IMR-90 (cell line): ENCODE measurements at regions not wholly inside any gene's neighbourhood (a gene's known extent, or its start where the extent isn't known, plus 50 kb on each side); places are given as distances from the start of the nearest gene placed in this dataset.

Experiments
- ATAC-seq: fragments of 200-7000 bp; cut with Tn5 transposase; 2 replicates; pipeline ENCODE4 v1.9.1; 2020; ENCODE audit warnings: low read depth, mild to moderate bottlenecking, moderate library complexity
- BruUV-seq: library from RNA; stranded (reverse); fragments of 400-500 nt; replicated peaks from 2 replicates; lab custom pipeline; 2021; lab: Mats Ljungman, UMichigan
- CTCF ChIA-PET: fragments of 300-600 bp; formaldehyde crosslinking; extraction: SDS; loops from one replicate; lab custom pipeline; 2021; ENCODE audit warnings: antibody characterized with exemption; lab: Yijun Ruan, JAX
- POLR2A ChIA-PET: fragments of 300-600 bp; sonication (Branson Sonifier 250); formaldehyde crosslinking; loops from one replicate; lab custom pipeline; 2022; ENCODE audit warnings: antibody characterized with exemption; ENCODE audit not compliant: unreplicated experiment; lab: Charles Lee
- DNase-seq: peaks from one replicate; pipeline ENCODE4 v3.0.0; 2013
- H2AFZ ChIP-seq: replicated peaks from 2 replicates; pipeline ENCODE3; 2013; ENCODE audit warnings: low read length, mild to moderate bottlenecking; ENCODE audit not compliant: poor library complexity
- H2AK5ac ChIP-seq: 2 replicates; pipeline ENCODE4 v1.6.1; 2013; ENCODE audit warnings: low read depth, low read length, inconsistent platforms
- H2AK9ac ChIP-seq: replicated peaks from 2 replicates; pipeline ENCODE3; 2013; ENCODE audit warnings: mild to moderate bottlenecking, low read depth, low read length, moderate library complexity; ENCODE audit not compliant: poor library complexity
- H2BK120ac ChIP-seq: 2 replicates; pipeline ENCODE4 v1.6.1; 2013; ENCODE audit warnings: low read depth, low read length, inconsistent platforms
- H2BK15ac ChIP-seq: 3 replicates; pipeline ENCODE4 v1.6.1; 2013; ENCODE audit warnings: low read depth, low read length, inconsistent platforms
- H2BK20ac ChIP-seq: 2 replicates; pipeline ENCODE4 v1.6.1; 2013; ENCODE audit warnings: low read depth, mild to moderate bottlenecking, inconsistent platforms, low read length, moderate library complexity
- H2BK5ac ChIP-seq: 2 replicates; pipeline ENCODE4 v1.6.1; 2013; ENCODE audit warnings: mild to moderate bottlenecking, low read depth, low read length, inconsistent platforms; ENCODE audit not compliant: poor library complexity, severe bottlenecking
- H3K14ac ChIP-seq: replicated peaks from 2 replicates; pipeline ENCODE4 v1.6.1; 2013; ENCODE audit warnings: low read depth, low read length, inconsistent platforms
- H3K18ac ChIP-seq: 2 replicates; pipeline ENCODE4 v1.6.1; 2013; ENCODE audit warnings: low read depth, low read length, control low read depth
- H3K23ac ChIP-seq: 2 replicates; pipeline ENCODE4 v1.6.1; 2013; ENCODE audit warnings: low read depth, low read length, inconsistent platforms
- H3K27ac ChIP-seq: 2 replicates; pipeline ENCODE4 v1.5.1; 2013; ENCODE audit warnings: mild to moderate bottlenecking, control low read depth, low read length; ENCODE audit not compliant: insufficient read depth
- H3K27me3 ChIP-seq: 2 replicates; pipeline ENCODE4 v1.6.1; 2013; ENCODE audit warnings: low read length; ENCODE audit not compliant: control insufficient read depth, insufficient read depth
- H3K36me3 ChIP-seq: 2 replicates; pipeline ENCODE4 v1.6.1; 2013; ENCODE audit warnings: low read length, mixed read lengths; ENCODE audit not compliant: control insufficient read depth, insufficient read depth
- H3K4ac ChIP-seq: 2 replicates; pipeline ENCODE4 v1.6.1; 2013; ENCODE audit warnings: low read depth, low read length, inconsistent platforms
- H3K4me1 ChIP-seq: 2 replicates; pipeline ENCODE4 v1.6.1; 2013; ENCODE audit warnings: low read length, mixed read lengths; ENCODE audit not compliant: control insufficient read depth, insufficient read depth
- H3K4me2 ChIP-seq: 2 replicates; pipeline ENCODE4 v1.6.1; 2013; ENCODE audit warnings: low read depth, mild to moderate bottlenecking, control low read depth, low read length, moderate library complexity
- H3K4me3 ChIP-seq: 2 replicates; pipeline ENCODE4 v1.5.1; 2013; ENCODE audit warnings: low read depth, mild to moderate bottlenecking, control low read depth, low read length, moderate library complexity; ENCODE audit not compliant: insufficient read depth
- H3K56ac ChIP-seq: 2 replicates; pipeline ENCODE4 v1.6.1; 2013; ENCODE audit warnings: low read length, inconsistent platforms; ENCODE audit not compliant: insufficient read depth; ENCODE audit errors: extremely low read depth
- H3K79me1 ChIP-seq, 2 experiments: 2 replicates each; pipeline ENCODE4 v1.6.1; 2013; ENCODE audit warnings: low read length in 2 of 2, inconsistent platforms in 1 of 2, low read depth in 1 of 2
- H3K9ac ChIP-seq: 2 replicates; pipeline ENCODE4 v1.6.1; 2013; ENCODE audit warnings: low read depth, low read length, control low read depth
- H3K9me1 ChIP-seq: 2 replicates; pipeline ENCODE4 v1.6.1; 2013; ENCODE audit warnings: low read length, inconsistent platforms; ENCODE audit not compliant: insufficient read depth
- H3K9me3 ChIP-seq: 2 replicates; pipeline ENCODE4 v1.6.1; 2013; ENCODE audit warnings: low read length; ENCODE audit not compliant: control insufficient read depth, insufficient read depth
- H4K20me1 ChIP-seq: 2 replicates; pipeline ENCODE4 v1.6.1; 2013; ENCODE audit warnings: low read length, inconsistent platforms; ENCODE audit not compliant: insufficient read depth
- H4K5ac ChIP-seq: 2 replicates; pipeline ENCODE4 v1.6.1; 2013; ENCODE audit warnings: mild to moderate bottlenecking, low read depth, low read length, control low read depth
- H4K8ac ChIP-seq, 2 experiments: 2 replicates each; pipeline ENCODE4 v1.6.1; 2013; ENCODE audit warnings: low read depth in 2 of 2, low read length in 2 of 2, control low read depth in 1 of 2, inconsistent platforms in 1 of 2
- H4K91ac ChIP-seq: 2 replicates; pipeline ENCODE4 v1.6.1; 2013; ENCODE audit warnings: low read depth, low read length, inconsistent platforms; ENCODE audit not compliant: insufficient read depth
- BHLHE40 ChIP-seq: fragments of 150-350 bp; IDR thresholded peaks from 2 replicates; pipeline ENCODE4 v1.6.1; 2016; ENCODE audit warnings: mild to moderate bottlenecking, low read depth, low read length
- CEBPB ChIP-seq: IDR thresholded peaks from 2 replicates; pipeline ENCODE4 v1.6.1; 2012; ENCODE audit warnings: low read depth, low read length, improper control_type of control experiment
- CHD1 ChIP-seq: IDR thresholded peaks from 2 replicates; pipeline ENCODE4 v1.6.1; 2012; ENCODE audit warnings: low read depth, low read length, improper control_type of control experiment
- CTCF ChIP-seq: conservative IDR thresholded peaks from 2 replicates; pipeline ENCODE4 v1.5.1; 2012; ENCODE audit warnings: mild to moderate bottlenecking, low read depth, low read length, improper control_type of control experiment
- ELK1 ChIP-seq: fragments of 150-350 bp; IDR thresholded peaks from 2 replicates; pipeline ENCODE4 v1.6.1; 2016; ENCODE audit warnings: low read depth, mild to moderate bottlenecking, low read length, moderate library complexity, borderline replicate concordance
- FOS ChIP-seq: fragments of 150-350 bp; IDR thresholded peaks from 2 replicates; pipeline ENCODE4 v1.6.1; 2016; ENCODE audit warnings: low read depth, low read length
- MAFK ChIP-seq: IDR thresholded peaks from 2 replicates; pipeline ENCODE4 v1.6.1; 2012; ENCODE audit warnings: low read depth, low read length, improper control_type of control experiment
- MAZ ChIP-seq: IDR thresholded peaks from 2 replicates; pipeline ENCODE4 v1.6.1; 2012; ENCODE audit warnings: low read depth, mild to moderate bottlenecking, low read length, improper control_type of control experiment, moderate library complexity, borderline replicate concordance
- MXI1 ChIP-seq: IDR thresholded peaks from 2 replicates; pipeline ENCODE4 v1.6.1; 2012; ENCODE audit warnings: low read depth, mild to moderate bottlenecking, low read length, moderate library complexity, borderline replicate concordance
- NFE2L2 ChIP-seq: fragments of 150-350 bp; IDR thresholded peaks from 2 replicates; pipeline ENCODE4 v1.6.1; 2016; ENCODE audit warnings: low read depth, mild to moderate bottlenecking, low read length
- POLR2A ChIP-seq: IDR thresholded peaks from 2 replicates; pipeline ENCODE4 v1.6.1; 2012; ENCODE audit warnings: mild to moderate bottlenecking, low read depth, low read length
- RAD21 ChIP-seq: IDR thresholded peaks from 2 replicates; pipeline ENCODE4 v1.6.1; 2012; ENCODE audit warnings: low read length, improper control_type of control experiment
- RCOR1 ChIP-seq: IDR thresholded peaks from 2 replicates; pipeline ENCODE4 v1.6.1; 2012; ENCODE audit warnings: mild to moderate bottlenecking, low read length, improper control_type of control experiment; ENCODE audit not compliant: insufficient replicate concordance
- RFX5 ChIP-seq: IDR thresholded peaks from 2 replicates; pipeline ENCODE4 v1.8.0; 2012; ENCODE audit warnings: low read depth, mild to moderate bottlenecking, low read length, moderate library complexity
- SMC3 ChIP-seq: fragments of 150-350 bp; IDR thresholded peaks from 2 replicates; pipeline ENCODE4 v1.6.1; 2016; ENCODE audit warnings: low read depth, mild to moderate bottlenecking, antibody characterized with exemption, low read length, moderate library complexity
- USF2 ChIP-seq: fragments of 150-350 bp; IDR thresholded peaks from 2 replicates; pipeline ENCODE4 v1.6.1; 2017; ENCODE audit warnings: mild to moderate bottlenecking, antibody characterized with exemption, low read length, low read depth
- dilution Hi-C: fragments of 300-500 bp; cut with HindIII; formaldehyde crosslinking; loops from one replicate; pipeline ENCODE4 v1.14.3; 2018; ENCODE audit warnings: low sequenced_read_pairs; ENCODE audit not compliant: unreplicated experiment
- in situ Hi-C: fragments of 300-500 bp; cut with MboI; formaldehyde crosslinking; loops from 3 replicates; pipeline ENCODE4 v1.14.3; 2019; ENCODE audit warnings: low sequenced_read_pairs, inconsistent platforms, mixed read lengths
- intact Hi-C: fragments of 100-400 bp; cut with micrococcal nuclease; formaldehyde crosslinking; loops from 2 replicates; pipeline ENCODE4 v1.10.0; 2022

GRCh38 chr18:46204143-46204542 lies 100.0 kb downstream of the HAUS1 start:
- Histone ChIP-seq H3K18ac (no peak overlapping the region), H4K91ac (no peak overlapping the region), H3K4me1 (peaks cover 6% of the 10 kb centered on the region), H2AK5ac (no peak overlapping the region), H3K9me1 (peaks cover 3% of the 10 kb centered on the region; the same call in 1 of the 2 replicates), H3K27me3 (no peaks in the 10 kb centered on the region), H3K9me3 (no peaks in the 10 kb centered on the region), H3K4ac (no peak overlapping the region), H4K5ac (no peak overlapping the region), H3K36me3 (no peaks in the 10 kb centered on the region), H3K4me3 (no peak overlapping the region), H2BK15ac (no peak overlapping the region), H4K20me1 (peaks cover 22% of the 10 kb centered on the region; the same call in 1 of the 2 replicates), H4K8ac (no peak overlapping the region), H3K79me1 (peaks cover 42 to 65% of the 10 kb centered on the region in 2 experiments), H2AK9ac (no peak overlapping the region), H2BK20ac (no peak overlapping the region), H2BK120ac (no peak overlapping the region), H3K27ac (no peak overlapping the region), H3K23ac (no peak overlapping the region), H2BK5ac (no peak overlapping the region), H3K56ac (no peak overlapping the region), H3K9ac (no peak overlapping the region), H3K14ac (no peak overlapping the region), H3K4me2 (no peak overlapping the region), H2AFZ (no peak overlapping the region)
- in situ Hi-C loops (no loop called here), intact Hi-C loops (no loop called here), dilution Hi-C loops (no loop called here)
- TF ChIP-seq RCOR1: no peak
- TF ChIP-seq FOS: no peak
- TF ChIP-seq SMC3: no peak
- TF ChIP-seq BHLHE40: no peak
- TF ChIP-seq MXI1: no peak
- no peak for TF ChIP-seq MAFK
- TF ChIP-seq RAD21: no peak
- no peak for TF ChIP-seq USF2
- no peak for TF ChIP-seq NFE2L2
- TF ChIP-seq CTCF: no peak
- TF ChIP-seq CHD1: no peak
- no peak for TF ChIP-seq CEBPB
- no peak for TF ChIP-seq POLR2A
- TF ChIP-seq ELK1: no peak
- TF ChIP-seq MAZ: no peak
- TF ChIP-seq RFX5: no peak
- ChIA-PET POLR2A (no interaction called here), CTCF (interaction anchor here (0.9 kb wide), 1 partner anchor 13 kb away, joined by 5 read pairs; no protein-coding TSS in a partner anchor)
- BruUV-seq: no TSS peak
- ATAC-seq (no peak), DNase-seq (no peak)
